ENCODE measurements at regions not wholly inside any gene's neighbourhood (a gene's known extent, or its start where the extent isn't known, plus 50 kb on each side); places are given as distances from the start of the nearest gene placed in this dataset.

- no peaks in the 10 kb centered on the region for H3K4me1 Mint-ChIP-seq (ENCODE audit: low read depth, unreplicated experiment)
- TF ChIP-seq, protein P1, sequence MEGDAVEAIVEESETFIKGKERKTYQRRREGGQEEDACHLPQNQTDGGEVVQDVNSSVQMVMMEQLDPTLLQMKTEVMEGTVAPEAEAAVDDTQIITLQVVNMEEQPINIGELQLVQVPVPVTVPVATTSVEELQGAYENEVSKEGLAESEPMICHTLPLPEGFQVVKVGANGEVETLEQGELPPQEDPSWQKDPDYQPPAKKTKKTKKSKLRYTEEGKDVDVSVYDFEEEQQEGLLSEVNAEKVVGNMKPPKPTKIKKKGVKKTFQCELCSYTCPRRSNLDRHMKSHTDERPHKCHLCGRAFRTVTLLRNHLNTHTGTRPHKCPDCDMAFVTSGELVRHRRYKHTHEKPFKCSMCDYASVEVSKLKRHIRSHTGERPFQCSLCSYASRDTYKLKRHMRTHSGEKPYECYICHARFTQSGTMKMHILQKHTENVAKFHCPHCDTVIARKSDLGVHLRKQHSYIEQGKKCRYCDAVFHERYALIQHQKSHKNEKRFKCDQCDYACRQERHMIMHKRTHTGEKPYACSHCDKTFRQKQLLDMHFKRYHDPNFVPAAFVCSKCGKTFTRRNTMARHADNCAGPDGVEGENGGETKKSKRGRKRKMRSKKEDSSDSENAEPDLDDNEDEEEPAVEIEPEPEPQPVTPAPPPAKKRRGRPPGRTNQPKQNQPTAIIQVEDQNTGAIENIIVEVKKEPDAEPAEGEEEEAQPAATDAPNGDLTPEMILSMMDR (IDR thresholded peaks at IDR 0.05; ENCODE audit: insufficient read depth in 1 of 2, low read depth in 1 of 2, low read length in 1 of 2, severe bottlenecking in 1 of 2, unreplicated experiment in 1 of 2) = no peak
Measured at GRCh38 chr4:171622729-171623128, 190.5 kb upstream of the GALNTL6 start.

GRCh38 chr4:171621646-171622045 lies 191.6 kb upstream of the GALNTL6 start:
- intact Hi-C loops (cut with micrococcal nuclease; ENCODE audit: unreplicated experiment) = no loop called here

More at GRCh38 chr4:171622729-171623128, 190.5 kb upstream of the GALNTL6 start:
- Mint-ChIP-seq H3K4me3 (ENCODE audit: unreplicated experiment) (no peak overlapping the region), H3K9me3 (ENCODE audit: unreplicated experiment) (no peaks in the 10 kb centered on the region), H3K27me3 (ENCODE audit: insufficient read depth, unreplicated experiment) (no peaks in the 10 kb centered on the region), H3K27ac (ENCODE audit: unreplicated experiment) (no peak overlapping the region), H3K36me3 (ENCODE audit: insufficient read depth, unreplicated experiment) (no peaks in the 10 kb centered on the region)
- no peaks in the 10 kb centered on the region for H3K9me3 ChIP-seq
- H3K36me3 ChIP-seq (ENCODE audit: control insufficient read depth, insufficient read depth, low read length) = no peaks in the 10 kb centered on the region
- ChIA-PET CTCF (no interaction called here), POLR2A (no interaction called here)
- no peaks in the 10 kb centered on the region for H3K4me1 ChIP-seq
- H3K4me3 ChIP-seq (ENCODE audit: low read depth, low read length) = no peak overlapping the region
- DNase-seq = no peak
- intact Hi-C loops (cut with micrococcal nuclease; ENCODE audit: unreplicated experiment) = no loop called here
- H3K27me3 ChIP-seq (replicated peaks; ENCODE audit: control insufficient read depth, insufficient read depth, low read length) = no peaks in the 10 kb centered on the region
- no TSS peak for BruUV-seq (replicated peaks)

DNA sequence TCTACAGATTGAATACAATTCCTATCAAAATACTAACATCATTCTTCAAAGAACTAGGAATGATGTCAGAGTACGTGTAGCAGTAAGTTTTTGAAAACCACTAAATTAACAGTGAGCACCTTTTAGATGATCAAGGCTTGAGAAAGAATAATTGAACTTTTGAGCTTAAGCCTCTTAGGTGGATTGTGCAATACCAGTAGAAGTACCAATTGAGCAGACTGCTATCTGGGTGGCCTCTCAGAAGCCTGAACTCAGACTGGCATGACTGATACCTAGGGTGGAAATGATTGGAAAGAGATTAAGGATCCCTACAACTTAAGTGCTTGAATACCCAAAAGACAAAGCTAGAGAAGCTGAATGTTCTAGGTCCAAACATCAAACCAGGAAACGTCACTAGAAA lies 200.3 kb upstream of the GALNTL6 start:
- no peak for DNase-seq
- Histone ChIP-seq H3K4me3 (ENCODE audit: low read depth, low read length) (no peak overlapping the region), H3K4me1 (no peaks in the 10 kb centered on the region), H3K36me3 (ENCODE audit: control insufficient read depth, insufficient read depth, low read length) (no peaks in the 10 kb centered on the region), H3K27me3 (replicated peaks; ENCODE audit: control insufficient read depth, insufficient read depth, low read length) (no peaks in the 10 kb centered on the region), H3K9me3 (no peaks in the 10 kb centered on the region)
- Mint-ChIP-seq H3K36me3 (ENCODE audit: insufficient read depth, unreplicated experiment) (no peaks in the 10 kb centered on the region), H3K27ac (ENCODE audit: unreplicated experiment) (no peak overlapping the region), H3K27me3 (ENCODE audit: insufficient read depth, unreplicated experiment) (no peaks in the 10 kb centered on the region), H3K9me3 (ENCODE audit: unreplicated experiment) (no peaks in the 10 kb centered on the region), H3K4me3 (ENCODE audit: unreplicated experiment) (no peak overlapping the region), H3K4me1 (ENCODE audit: low read depth, unreplicated experiment) (no peaks in the 10 kb centered on the region)
- ChIA-PET POLR2A (no interaction called here), CTCF (no interaction called here)
- TF ChIP-seq, protein P1 (IDR thresholded peaks at IDR 0.05; ENCODE audit: insufficient read depth in 1 of 2, low read depth in 1 of 2, low read length in 1 of 2, severe bottlenecking in 1 of 2, unreplicated experiment in 1 of 2) = no peak
- intact Hi-C loops (cut with micrococcal nuclease; ENCODE audit: unreplicated experiment) = no loop called here
- no TSS peak for BruUV-seq (replicated peaks)

More at GRCh38 chr4:171621646-171622045, 191.6 kb upstream of the GALNTL6 start:
- Mint-ChIP-seq H3K36me3 (ENCODE audit: insufficient read depth, unreplicated experiment) (no peaks in the 10 kb centered on the region), H3K27ac (ENCODE audit: unreplicated experiment) (no peak overlapping the region), H3K4me1 (ENCODE audit: low read depth, unreplicated experiment) (no peaks in the 10 kb centered on the region), H3K27me3 (ENCODE audit: insufficient read depth, unreplicated experiment) (no peaks in the 10 kb centered on the region), H3K4me3 (ENCODE audit: unreplicated experiment) (no peak overlapping the region), H3K9me3 (ENCODE audit: unreplicated experiment) (no peaks in the 10 kb centered on the region)
- CTCF ChIA-PET = no interaction called here
- H3K4me3 ChIP-seq (ENCODE audit: low read depth, low read length) = no peak overlapping the region
- H3K4me1 ChIP-seq = no peaks in the 10 kb centered on the region
- no TSS peak for BruUV-seq (replicated peaks)
- no peaks in the 10 kb centered on the region for H3K36me3 ChIP-seq (ENCODE audit: control insufficient read depth, insufficient read depth, low read length)
- TF ChIP-seq, protein P1 (IDR thresholded peaks at IDR 0.05; ENCODE audit: insufficient read depth in 1 of 2, low read depth in 1 of 2, low read length in 1 of 2, severe bottlenecking in 1 of 2, unreplicated experiment in 1 of 2) = no peak
- DNase-seq = no peak
- H3K27me3 ChIP-seq (replicated peaks; ENCODE audit: control insufficient read depth, insufficient read depth, low read length) = no peaks in the 10 kb centered on the region
- POLR2A ChIA-PET = no interaction called here
- no peaks in the 10 kb centered on the region for H3K9me3 ChIP-seq
